NOMO-1 treated with dmso at 0.1 percent for 144 hours (cell line): ENCODE measurements at regions not wholly inside any gene's neighbourhood (a gene's known extent, or its start where the extent isn't known, plus 50 kb on each side); places are given as distances from the start of the nearest gene placed in this dataset.

ENCODE experiments used
- DNase-seq: peaks from one replicate; lab custom pipeline; 2025; ENCODE audit not compliant: unreplicated experiment; lab: John Stamatoyannopoulos, UW

- no peak for DNase-seq
These were observed 82.8 kb downstream of the C11orf91 start for GRCh38 chr11:33617672-33618350.

- DNase-seq, result no peak
These were observed 84.1 kb downstream of the C11orf91 start for GRCh38 chr11:33616552-33616951.

- no peak for DNase-seq
These were observed 84.9 kb downstream of the C11orf91 start for GRCh38 chr11:33615751-33616150.

- no peak for DNase-seq
These were observed 87.2 kb downstream of the C11orf91 start for GRCh38 chr11:33613404-33613803.

- DNase-seq, result no peak
These were observed 89.7 kb downstream of the C11orf91 start for GRCh38 chr11:33610903-33611302.

GRCh38 chr11:33608386-33608785 is 92.2 kb downstream of the C11orf91 start:
- DNase-seq, result no peak

- no peak for DNase-seq
These were observed 93.9 kb downstream of the C11orf91 start for GRCh38 chr11:33606762-33607161.

GRCh38 chr11:33605703-33606102 is 94.9 kb downstream of the C11orf91 start:
- no peak for DNase-seq

- DNase-seq, result no peak
These were observed 102.1 kb downstream of the C11orf91 start for GRCh38 chr11:33598426-33599069.

GRCh38 chr11:33594188-33594587 is 106.4 kb downstream of the C11orf91 start:
- DNase-seq, result no peak

- DNase-seq, result no peak
These were observed 110.2 kb downstream of the C11orf91 start for GRCh38 chr11:33590441-33590840.

- no peak for DNase-seq
These were observed 112.6 kb downstream of the C11orf91 start for GRCh38 chr11:33588056-33588455.

- DNase-seq, result no peak
These were observed 114.9 kb downstream of the C11orf91 start for GRCh38 chr11:33585586-33586209.

GRCh38 chr11:33582636-33583325 is 117.8 kb downstream of the C11orf91 start:
- no peak for DNase-seq

- no peak for DNase-seq
These were observed 121.5 kb downstream of the C11orf91 start for GRCh38 chr11:33579101-33579500.

- no peak for DNase-seq
These were observed 123.4 kb downstream of the C11orf91 start for GRCh38 chr11:33577204-33577603.

GRCh38 chr11:33575311-33575710 is 125.3 kb downstream of the C11orf91 start:
- no peak for DNase-seq

- no peak for DNase-seq
These were observed 126.3 kb downstream of the C11orf91 start for GRCh38 chr11:33574331-33574730.

- no peak for DNase-seq
These were observed 131.3 kb downstream of the C11orf91 start for GRCh38 chr11:33569333-33569732.

GRCh38 chr11:33567004-33567403 is 133.6 kb downstream of the C11orf91 start:
- no peak for DNase-seq

GRCh38 chr11:33564856-33565453 is 135.7 kb downstream of the C11orf91 start:
- DNase-seq, result no peak
